Pulmonary artery endothelial cell (primary cell): ENCODE measurements at regions not wholly inside any gene's neighbourhood (a gene's known extent, or its start where the extent isn't known, plus 50 kb on each side); places are given as distances from the start of the nearest gene placed in this dataset.
"Not testable (repeated sequence)": the region's sequence is repeated elsewhere in the genome, so short reads cannot be mapped to it uniquely, and the experiment has no call there.

Experiments
- DNase-seq: peaks from one replicate; pipeline ENCODE4 v3.0.0-alpha.2; 2011; ENCODE audit warnings: low read depth, low spot score

- no peak for DNase-seq
Measured at GRCh38 chr2:186181625-186182024, 304.4 kb upstream of the ZC3H15 start.

GRCh38 chr2:186182366-186182765 lies 303.7 kb upstream of the ZC3H15 start:
- not testable (repeated sequence) for DNase-seq

- no peak for DNase-seq
Measured at GRCh38 chr2:186183406-186183805, 302.7 kb upstream of the ZC3H15 start.

GRCh38 chr2:186187854-186188253 lies 298.2 kb upstream of the ZC3H15 start:
- DNase-seq: no peak

GRCh38 chr2:186189816-186190215 lies 296.2 kb upstream of the ZC3H15 start:
- DNase-seq: no peak

GRCh38 chr2:186195696-186196095 lies 290.4 kb upstream of the ZC3H15 start:
- no peak for DNase-seq

- no peak for DNase-seq
Measured at GRCh38 chr2:186197955-186198354, 288.1 kb upstream of the ZC3H15 start.

- DNase-seq: no peak
Measured at GRCh38 chr2:186199029-186199428, 287.0 kb upstream of the ZC3H15 start.

- no peak for DNase-seq
Measured at GRCh38 chr2:186201371-186201770, 284.7 kb upstream of the ZC3H15 start.

GRCh38 chr2:186205254-186205911 lies 280.7 kb upstream of the ZC3H15 start:
- DNase-seq: no peak

- DNase-seq: no peak
Measured at GRCh38 chr2:186209532-186209931, 276.5 kb upstream of the ZC3H15 start.

GRCh38 chr2:186220409-186220808 lies 265.7 kb upstream of the ZC3H15 start:
- DNase-seq: no peak

GRCh38 chr2:186229265-186229664 lies 256.8 kb upstream of the ZC3H15 start:
- no peak for DNase-seq

GRCh38 chr2:186241874-186242273 lies 244.2 kb upstream of the ZC3H15 start:
- DNase-seq: no peak

GRCh38 chr2:186254759-186255158 lies 231.3 kb upstream of the ZC3H15 start:
- DNase-seq: no peak

- no peak for DNase-seq
Measured at GRCh38 chr2:186255823-186256222, 230.2 kb upstream of the ZC3H15 start.

- peak; percentile 13 for DNase-seq
Measured at GRCh38 chr2:186256540-186256939, 229.5 kb upstream of the ZC3H15 start.

- no peak for DNase-seq
Measured at GRCh38 chr2:186263673-186264250, 222.3 kb upstream of the ZC3H15 start.

GRCh38 chr2:186269536-186269935 lies 216.5 kb upstream of the ZC3H15 start:
- DNase-seq: no peak

GRCh38 chr2:186273953-186274352 lies 212.1 kb upstream of the ZC3H15 start:
- no peak for DNase-seq

GRCh38 chr2:186274936-186275575 lies 211.0 kb upstream of the ZC3H15 start:
- DNase-seq: no peak

GRCh38 chr2:186276909-186277308 lies 209.2 kb upstream of the ZC3H15 start:
- DNase-seq: no peak

GRCh38 chr2:186281726-186282125 lies 204.3 kb upstream of the ZC3H15 start:
- DNase-seq: no peak
